ENCODE measurements at regions not wholly inside any gene's neighbourhood (a gene's known extent, or its start where the extent isn't known, plus 50 kb on each side); places are given as distances from the start of the nearest gene placed in this dataset.

GRCh38 chr14:28059254-28059653, 707.3 kb upstream of the FOXG1 start:
- TF ChIP-seq ARNT (IDR thresholded peaks at IDR 0.05) (no peak), SUZ12 (IDR thresholded peaks at IDR 0.05) (no peak), FOXK2 (IDR thresholded peaks at IDR 0.05) (no peak), HDGF (IDR thresholded peaks at IDR 0.05; ENCODE audit: borderline replicate concordance) (no peak), ELF4 (IDR thresholded peaks at IDR 0.05) (no peak), FOXM1 (IDR thresholded peaks at IDR 0.05; ENCODE audit: borderline replicate concordance) (no peak), CTBP1 (IDR thresholded peaks at IDR 0.05; ENCODE audit: borderline replicate concordance) (no peak), SP1 (IDR thresholded peaks at IDR 0.05) (no peak), L3MBTL2 (conservative IDR thresholded peaks at IDR 0.05) (no peak), NFRKB (IDR thresholded peaks at IDR 0.05) (no peak), BHLHE40 (IDR thresholded peaks at IDR 0.05; ENCODE audit: borderline replicate concordance) (no peak), TARDBP (IDR thresholded peaks at IDR 0.05) (no peak), PKNOX1 (IDR thresholded peaks at IDR 0.05) (no peak), FOXA1 (IDR thresholded peaks at IDR 0.05) (no peak)

Data from HEK293T (cell line).